ENCODE measurements at regions not wholly inside any gene's neighbourhood (a gene's known extent, or its start where the extent isn't known, plus 50 kb on each side); places are given as distances from the start of the nearest gene placed in this dataset.
A peak's percentile ranks its signal among the peaks of the same experiment; 100 is the strongest.

DNA sequence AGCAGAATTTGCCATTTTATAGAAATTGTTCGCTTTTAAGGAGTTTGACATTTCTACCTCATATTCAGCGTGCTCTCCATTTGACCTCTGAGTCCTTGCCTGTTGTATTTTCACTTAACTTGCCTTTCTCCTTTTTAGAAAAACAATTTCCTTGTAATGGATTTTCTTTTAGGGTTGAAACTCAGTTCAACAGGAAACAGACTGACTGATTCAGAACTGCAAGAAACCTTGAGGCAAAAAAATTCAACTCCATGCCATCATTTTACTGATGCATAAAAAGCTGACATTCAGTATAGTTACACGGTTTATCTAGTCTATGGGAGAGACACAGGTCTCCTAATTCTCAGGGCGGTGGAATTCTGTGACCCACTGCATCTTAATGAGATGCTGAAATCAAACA is 59.8 kb downstream of the MRPS30 start:
- DNase-seq: no peak

DNA sequence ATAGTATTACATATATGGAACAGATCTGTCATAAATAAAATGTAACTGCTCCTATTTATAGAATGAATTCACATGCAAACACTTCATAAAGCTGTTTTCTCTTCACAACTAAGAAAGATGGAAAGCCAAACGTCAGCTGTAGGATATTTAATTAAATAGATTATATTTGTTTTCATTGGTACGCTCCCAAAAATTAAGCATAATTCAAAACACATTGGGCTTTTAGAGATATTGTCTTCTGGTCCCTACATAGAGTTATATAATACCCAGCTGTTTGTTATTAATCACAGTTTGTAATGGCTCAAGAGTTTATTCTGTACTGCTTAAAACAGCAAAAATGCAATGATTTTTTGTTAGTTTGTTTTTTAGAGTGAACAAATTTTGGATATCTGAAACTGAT is 61.2 kb downstream of the MRPS30 start:
- no peak for DNase-seq

- no peak for DNase-seq
Measured at GRCh38 chr5:44870430-44870829, 61.7 kb downstream of the MRPS30 start.

DNA sequence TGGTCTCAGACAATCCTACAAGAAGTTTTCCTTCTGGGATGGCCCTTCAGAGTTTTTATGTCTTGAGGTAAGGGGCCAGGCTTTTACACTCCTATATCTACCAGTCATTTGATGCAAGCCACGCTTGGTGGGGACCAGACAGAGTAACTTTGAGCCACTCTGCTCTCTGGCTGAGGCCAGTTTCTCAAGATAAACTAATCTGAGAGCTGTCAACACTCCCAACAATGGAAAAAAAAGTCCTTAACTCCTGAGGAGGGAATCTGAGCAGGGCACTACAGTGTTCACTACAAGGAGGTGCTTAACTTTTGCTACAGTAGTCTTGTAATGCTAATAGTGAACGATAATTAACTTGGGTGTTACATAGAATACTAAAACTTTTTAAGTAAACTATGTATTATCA is 62.7 kb downstream of the MRPS30 start:
- no peak for DNase-seq

GRCh38 chr5:44875661-44876605 is 67.2 kb downstream of the MRPS30 start:
- no peak for DNase-seq

GRCh38 chr5:44881266-44881665 is 72.5 kb downstream of the MRPS30 start:
- no peak for DNase-seq

GRCh38 chr5:44884036-44884435 is 75.3 kb downstream of the MRPS30 start:
- DNase-seq: no peak

GRCh38 chr5:44885903-44886302 is 77.2 kb downstream of the MRPS30 start:
- no peak for DNase-seq

DNA sequence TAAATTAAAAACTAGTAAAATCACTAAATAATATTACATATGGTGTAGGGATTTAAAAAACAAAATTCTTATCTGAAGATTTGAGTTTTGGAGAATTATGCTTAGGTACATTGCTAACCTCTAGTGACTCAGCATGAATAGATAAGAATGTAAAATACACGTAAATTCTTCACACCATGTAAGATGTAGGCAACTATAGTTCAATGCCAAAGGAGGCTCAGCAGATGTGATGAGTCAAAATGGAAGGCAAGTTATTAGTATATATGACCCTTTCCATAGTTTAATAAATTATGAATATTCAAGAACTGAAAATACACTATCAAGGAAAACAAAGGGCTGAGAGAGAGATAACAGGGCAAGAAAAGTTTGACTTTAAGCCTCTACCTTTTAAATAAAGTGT is 79.0 kb downstream of the MRPS30 start:
- DNase-seq: no peak

DNA sequence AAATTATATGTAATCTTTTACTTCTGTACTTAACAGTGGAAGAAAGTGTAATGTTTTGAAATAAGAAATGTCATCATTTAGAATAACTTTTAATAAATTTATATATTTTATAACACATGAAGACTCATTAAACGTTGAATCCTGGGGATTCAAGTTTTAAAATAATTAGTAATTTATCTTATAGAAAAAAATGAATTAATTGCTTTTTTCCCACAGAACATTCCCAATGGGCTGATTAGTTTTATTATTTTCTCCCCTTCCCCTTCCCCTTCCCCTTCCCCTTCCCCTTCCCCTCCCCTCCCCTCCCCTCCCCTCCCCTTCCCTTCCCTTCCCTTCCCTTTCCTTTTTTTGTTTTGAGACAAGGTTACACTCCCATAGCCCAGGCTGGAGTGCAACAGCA is 79.7 kb downstream of the MRPS30 start:
- DNase-seq: no peak

GRCh38 chr5:44891116-44891515 is 82.4 kb downstream of the MRPS30 start:
- no peak for DNase-seq

GRCh38 chr5:44900273-44900954 is 91.7 kb downstream of the MRPS30 start:
- DNase-seq: no peak

GRCh38 chr5:44907396-44907795 is 98.6 kb downstream of the MRPS30 start:
- no peak for DNase-seq

- DNase-seq: peak; percentile 32
Measured at GRCh38 chr5:44909004-44909403, 100.3 kb downstream of the MRPS30 start.

GRCh38 chr5:44911501-44911900 is 102.8 kb downstream of the MRPS30 start:
- no peak for DNase-seq

- no peak for DNase-seq
Measured at GRCh38 chr5:44914221-44914620, 105.5 kb downstream of the MRPS30 start.

GRCh38 chr5:44919560-44919959 is 110.8 kb downstream of the MRPS30 start:
- DNase-seq: no peak

GRCh38 chr5:44927115-44927733 is 118.5 kb downstream of the MRPS30 start:
- no peak for DNase-seq

DNA sequence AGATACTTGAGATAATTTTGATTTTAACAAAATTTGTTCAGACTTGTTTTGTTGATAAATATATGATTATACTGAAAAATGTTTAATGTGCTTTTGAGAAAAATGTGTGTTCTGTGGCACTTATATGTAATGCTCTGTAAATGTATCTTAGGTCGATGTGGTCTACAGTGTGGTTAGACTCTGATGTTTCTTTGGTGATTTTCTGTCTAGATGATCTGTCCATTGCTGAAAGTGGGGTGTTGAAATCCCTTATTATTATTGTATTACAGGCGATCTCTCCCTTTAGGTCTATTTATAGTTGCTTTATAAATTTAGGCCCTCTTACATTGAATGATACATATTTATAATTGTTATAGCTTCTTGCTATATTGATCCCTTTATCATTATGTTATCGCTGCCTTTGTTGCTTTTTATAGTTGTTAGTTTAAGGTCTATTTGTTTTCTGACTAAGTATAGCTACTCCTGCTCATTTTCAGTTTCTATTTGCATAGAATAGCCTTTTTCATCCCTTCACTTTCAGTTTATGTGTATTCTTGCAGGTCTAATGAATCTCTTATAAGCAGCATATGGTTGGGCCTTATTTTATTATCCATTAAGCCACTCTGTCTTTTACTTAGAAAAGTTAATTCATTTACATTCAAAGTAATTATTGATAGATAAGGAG is 124.3 kb downstream of the MRPS30 start:
- no peak for DNase-seq

DNA sequence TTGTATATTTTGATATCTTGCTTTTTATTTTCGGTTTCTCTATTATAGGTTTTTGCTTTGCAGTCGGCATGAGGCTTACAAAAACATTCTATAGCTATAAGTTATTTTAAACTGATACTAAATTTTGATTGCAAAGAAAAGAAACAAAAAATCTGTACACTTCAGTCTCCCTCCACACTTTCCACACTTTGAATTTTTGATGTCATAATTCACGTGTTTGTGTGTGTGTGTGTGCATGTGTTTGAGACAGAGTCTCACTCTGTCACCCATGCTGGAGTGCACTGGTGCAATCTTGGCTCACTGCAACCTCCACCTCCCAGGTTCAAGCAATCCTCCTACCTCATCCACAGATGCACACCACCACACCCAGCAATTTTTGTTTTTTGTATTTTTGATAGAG is 124.9 kb downstream of the MRPS30 start:
- DNase-seq: no peak

DNA sequence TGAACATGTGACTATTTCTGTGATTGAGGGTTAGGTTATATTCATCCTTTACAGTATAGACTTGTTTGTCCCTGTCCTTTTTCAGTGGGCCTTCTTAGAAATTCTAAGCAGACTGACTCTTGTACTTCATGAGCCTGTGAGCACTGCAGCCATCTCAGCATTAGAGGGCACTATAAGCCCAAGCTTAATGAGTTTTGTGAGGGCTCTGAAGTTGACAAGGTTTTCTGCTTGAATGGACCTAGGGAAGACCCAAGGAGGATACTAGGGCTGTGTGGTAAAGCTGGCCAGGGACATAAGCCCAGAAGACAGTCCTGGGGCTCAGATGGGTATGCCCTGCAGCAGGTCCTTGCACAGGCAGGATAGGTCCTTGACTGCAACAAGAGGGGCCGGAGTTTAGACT is 126.5 kb downstream of the MRPS30 start:
- no peak for DNase-seq

DNA sequence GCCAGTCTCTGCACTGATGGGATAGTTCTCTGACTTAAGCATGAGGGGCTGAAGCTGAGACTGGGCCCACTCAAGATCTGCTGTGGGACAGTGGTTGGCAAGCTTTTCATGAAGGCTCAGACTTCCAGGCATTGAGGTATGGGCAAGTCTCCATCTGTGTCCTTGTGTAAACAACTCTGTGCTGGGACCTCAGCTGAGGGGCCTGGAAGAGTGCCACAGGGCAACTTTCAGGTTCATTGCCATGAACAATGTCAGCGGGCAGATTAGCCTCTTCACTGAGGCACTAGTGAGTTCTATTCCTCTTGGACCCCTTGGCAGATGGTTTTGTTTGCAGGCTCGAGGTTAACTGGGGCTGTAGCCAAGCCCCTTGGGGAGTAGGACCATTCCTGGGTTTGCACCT is 127.1 kb downstream of the MRPS30 start:
- no peak for DNase-seq
